Stimulated activated CD8-positive, alpha-beta memory T cell treated with anti-CD3 and anti-CD28 coated beads, Interleukin-12 subunit alpha, Interleukin-12 subunit beta, amount 100 ng/mL, for 1 hour (primary cell): ENCODE measurements at regions not wholly inside any gene's neighbourhood (a gene's known extent, or its start where the extent isn't known, plus 50 kb on each side); places are given as distances from the start of the nearest gene placed in this dataset.
"Not testable (repeated sequence)": the region's sequence is repeated elsewhere in the genome, so short reads cannot be mapped to it uniquely, and the experiment has no call there.

Source experiments
- DNase-seq: peaks from one replicate; pipeline ENCODE4 v3.0.0-alpha.2; 2020; ENCODE audit warnings: low read depth

- DNase-seq = no peak
Measured at GRCh38 chr3:95759614-95760301, 1054.6 kb upstream of the EPHA6 start.

- no peak for DNase-seq
Measured at GRCh38 chr3:95775486-95776094, 1038.8 kb upstream of the EPHA6 start.

- no peak for DNase-seq
Measured at GRCh38 chr3:95781598-95781997, 1032.8 kb upstream of the EPHA6 start.

GRCh38 chr3:95789111-95789510 is 1025.3 kb upstream of the EPHA6 start:
- DNase-seq = no peak

GRCh38 chr3:95797081-95797480 is 1017.3 kb upstream of the EPHA6 start:
- DNase-seq = no peak

- no peak for DNase-seq
Measured at GRCh38 chr3:95798628-95799027, 1015.8 kb upstream of the EPHA6 start.

- DNase-seq = no peak
Measured at GRCh38 chr3:95810462-95810861, 1003.9 kb upstream of the EPHA6 start.

GRCh38 chr3:95813244-95813643 is 1001.1 kb upstream of the EPHA6 start:
- no peak for DNase-seq

- DNase-seq = no peak
Measured at GRCh38 chr3:95815828-95816227, 998.6 kb upstream of the EPHA6 start.

GRCh38 chr3:95826419-95826818 is 988.0 kb upstream of the EPHA6 start:
- DNase-seq = no peak

- DNase-seq = no peak
Measured at GRCh38 chr3:95832146-95832545, 982.2 kb upstream of the EPHA6 start.

GRCh38 chr3:95860628-95861027 is 953.8 kb upstream of the EPHA6 start:
- not testable (repeated sequence) for DNase-seq

- DNase-seq = no peak
Measured at GRCh38 chr3:95883801-95884200, 930.6 kb upstream of the EPHA6 start.

- no peak for DNase-seq
Measured at GRCh38 chr3:95886616-95887015, 927.8 kb upstream of the EPHA6 start.

GRCh38 chr3:95887114-95887513 is 927.3 kb upstream of the EPHA6 start:
- DNase-seq = no peak

- DNase-seq = no peak
Measured at GRCh38 chr3:95894820-95895219, 919.6 kb upstream of the EPHA6 start.

- no peak for DNase-seq
Measured at GRCh38 chr3:95899494-95899893, 914.9 kb upstream of the EPHA6 start.

- DNase-seq = no peak
Measured at GRCh38 chr3:95899911-95900310, 914.5 kb upstream of the EPHA6 start.

- no peak for DNase-seq
Measured at GRCh38 chr3:95901948-95902347, 912.4 kb upstream of the EPHA6 start.

GRCh38 chr3:95905182-95905581 is 909.2 kb upstream of the EPHA6 start:
- no peak for DNase-seq

GRCh38 chr3:95911767-95912166 is 902.6 kb upstream of the EPHA6 start:
- DNase-seq = no peak

GRCh38 chr3:95923496-95924210 is 890.7 kb upstream of the EPHA6 start:
- DNase-seq = no peak

GRCh38 chr3:95926904-95927501 is 887.4 kb upstream of the EPHA6 start:
- DNase-seq = no peak
